ENCODE measurements at regions not wholly inside any gene's neighbourhood (a gene's known extent, or its start where the extent isn't known, plus 50 kb on each side); places are given as distances from the start of the nearest gene placed in this dataset.

GRCh38 chr20:11190741-11191140, 516.9 kb upstream of the JAG1 start:
- DNase-seq, result no peak

GRCh38 chr20:11192106-11192505, 518.3 kb upstream of the JAG1 start:
- no peak for DNase-seq

- no peak for DNase-seq
Measured at GRCh38 chr20:11193241-11193640, 519.4 kb upstream of the JAG1 start.

GRCh38 chr20:11195169-11195568, 521.4 kb upstream of the JAG1 start:
- DNase-seq, result no peak

- no peak for DNase-seq
Measured at GRCh38 chr20:11195899-11196558, 522.2 kb upstream of the JAG1 start.

- DNase-seq, result no peak
Measured at GRCh38 chr20:11197851-11198250, 524.1 kb upstream of the JAG1 start.

- DNase-seq, result no peak
Measured at GRCh38 chr20:11200423-11200822, 526.6 kb upstream of the JAG1 start.

- no peak for DNase-seq
Measured at GRCh38 chr20:11204926-11205768, 531.3 kb upstream of the JAG1 start.

- DNase-seq, result no peak
Measured at GRCh38 chr20:11205769-11206362, 532.1 kb upstream of the JAG1 start.

- no peak for DNase-seq
Measured at GRCh38 chr20:11207749-11208502, 534.1 kb upstream of the JAG1 start.

GRCh38 chr20:11210611-11211010, 536.8 kb upstream of the JAG1 start:
- DNase-seq, result no peak

- no peak for DNase-seq
Measured at GRCh38 chr20:11212272-11212671, 538.5 kb upstream of the JAG1 start.

- no peak for DNase-seq
Measured at GRCh38 chr20:11212902-11213301, 539.1 kb upstream of the JAG1 start.

- DNase-seq, result no peak
Measured at GRCh38 chr20:11214256-11214840, 540.5 kb upstream of the JAG1 start.

GRCh38 chr20:11216451-11217314, 542.9 kb upstream of the JAG1 start:
- DNase-seq, result no peak

GRCh38 chr20:11217326-11218172, 543.8 kb upstream of the JAG1 start:
- DNase-seq, result no peak

GRCh38 chr20:11218173-11218680, 544.4 kb upstream of the JAG1 start:
- no peak for DNase-seq

GRCh38 chr20:11219192-11219591, 545.4 kb upstream of the JAG1 start:
- DNase-seq, result no peak

GRCh38 chr20:11221046-11221445, 547.2 kb upstream of the JAG1 start:
- no peak for DNase-seq

GRCh38 chr20:11222243-11222642, 548.4 kb upstream of the JAG1 start:
- no peak for DNase-seq

- DNase-seq, result no peak
Measured at GRCh38 chr20:11227602-11228001, 553.8 kb upstream of the JAG1 start.

Data from cerebellar nuclear complex (tissue), 1 donor.